Brain microvascular endothelial cell (primary cell): ENCODE measurements at regions not wholly inside any gene's neighbourhood (a gene's known extent, or its start where the extent isn't known, plus 50 kb on each side); places are given as distances from the start of the nearest gene placed in this dataset.
"Not testable (repeated sequence)": the region's sequence is repeated elsewhere in the genome, so short reads cannot be mapped to it uniquely, and the experiment has no call there.

ENCODE experiments used
- DNase-seq: peaks from one replicate; pipeline ENCODE4 v3.0.0-alpha.2; 2020
- H3K27ac ChIP-seq: fragments of 250-450 bp; sonication (Bioruptor Pico); 2 replicates; pipeline ENCODE4 v1.5.1; 2020; ENCODE audit warnings: mild to moderate bottlenecking, moderate library complexity
- H3K27me3 ChIP-seq: fragments of 250-450 bp; sonication (Bioruptor Pico); replicated peaks from 2 replicates; pipeline ENCODE4 v1.5.1; 2020; ENCODE audit warnings: mild to moderate bottlenecking
- H3K36me3 ChIP-seq: fragments of 250-450 bp; sonication (Bioruptor Pico); replicated peaks from 2 replicates; pipeline ENCODE4 v1.5.1; 2020; ENCODE audit warnings: mild to moderate bottlenecking
- H3K4me3 ChIP-seq: 2 replicates; pipeline ENCODE4 v1.5.1; 2011; ENCODE audit warnings: low read depth, mild to moderate bottlenecking, control low read depth, low read length, moderate library complexity
- in situ Hi-C: cut with HindIII; loops from 2 replicates; pipeline ENCODE4 v1.10.0; 2017; ENCODE audit warnings: low sequenced_read_pairs, low pct_ligation_motif_present
- TF ChIP-seq, protein P1 (sequence below): IDR thresholded peaks from 2 replicates; pipeline ENCODE4 v1.5.1; 2011; ENCODE audit warnings: low read depth, mild to moderate bottlenecking, moderate library complexity, low read length, control low read depth, inconsistent platforms; ENCODE audit errors: missing control alignments

DNA sequence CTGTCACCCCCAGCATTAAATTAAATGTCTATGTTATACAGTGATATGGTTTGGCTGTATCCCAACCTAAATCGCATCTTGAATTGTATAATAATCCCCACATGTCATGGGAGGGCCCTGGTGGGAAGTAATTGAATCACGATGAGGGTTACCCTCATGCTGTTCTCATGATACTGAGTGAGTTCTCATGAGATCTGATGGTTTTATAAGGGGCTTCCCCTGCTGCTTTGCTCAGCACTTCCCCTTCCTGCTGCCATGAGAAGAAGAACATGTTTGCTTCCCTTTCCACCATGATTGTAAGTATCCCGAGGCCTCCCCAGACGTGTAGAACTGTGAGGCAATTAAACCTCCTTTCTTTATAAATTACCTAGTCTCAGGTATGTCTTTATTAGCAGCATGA lies 445.7 kb downstream of the MRPL39 start:
- TF ChIP-seq, protein P1, sequence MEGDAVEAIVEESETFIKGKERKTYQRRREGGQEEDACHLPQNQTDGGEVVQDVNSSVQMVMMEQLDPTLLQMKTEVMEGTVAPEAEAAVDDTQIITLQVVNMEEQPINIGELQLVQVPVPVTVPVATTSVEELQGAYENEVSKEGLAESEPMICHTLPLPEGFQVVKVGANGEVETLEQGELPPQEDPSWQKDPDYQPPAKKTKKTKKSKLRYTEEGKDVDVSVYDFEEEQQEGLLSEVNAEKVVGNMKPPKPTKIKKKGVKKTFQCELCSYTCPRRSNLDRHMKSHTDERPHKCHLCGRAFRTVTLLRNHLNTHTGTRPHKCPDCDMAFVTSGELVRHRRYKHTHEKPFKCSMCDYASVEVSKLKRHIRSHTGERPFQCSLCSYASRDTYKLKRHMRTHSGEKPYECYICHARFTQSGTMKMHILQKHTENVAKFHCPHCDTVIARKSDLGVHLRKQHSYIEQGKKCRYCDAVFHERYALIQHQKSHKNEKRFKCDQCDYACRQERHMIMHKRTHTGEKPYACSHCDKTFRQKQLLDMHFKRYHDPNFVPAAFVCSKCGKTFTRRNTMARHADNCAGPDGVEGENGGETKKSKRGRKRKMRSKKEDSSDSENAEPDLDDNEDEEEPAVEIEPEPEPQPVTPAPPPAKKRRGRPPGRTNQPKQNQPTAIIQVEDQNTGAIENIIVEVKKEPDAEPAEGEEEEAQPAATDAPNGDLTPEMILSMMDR = no peak
- Histone ChIP-seq H3K27ac (no peak overlapping the region), H3K27me3 (no peaks in the 10 kb centered on the region), H3K4me3 (no peak overlapping the region), H3K36me3 (no peaks in the 10 kb centered on the region)
- DNase-seq = no peak
- in situ Hi-C loops = no loop called here

DNA sequence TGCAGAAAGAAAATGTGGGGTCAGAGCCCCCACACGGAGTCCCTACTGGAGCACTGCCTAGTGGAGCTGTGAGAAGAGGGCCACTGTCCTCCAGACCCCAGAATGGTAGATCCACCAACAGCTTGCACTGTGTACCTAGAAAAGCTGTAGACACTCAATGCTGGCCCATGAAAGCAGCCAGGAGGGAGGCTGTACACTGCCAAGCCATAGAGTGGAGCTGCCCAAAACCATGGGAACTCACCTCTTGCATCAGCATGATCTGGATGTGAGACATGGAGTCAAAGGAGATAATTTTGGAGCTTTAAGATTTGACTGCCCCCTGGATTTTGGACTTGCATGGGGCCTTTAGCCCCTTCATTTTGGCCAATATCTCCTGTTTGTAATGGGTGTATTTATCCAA lies 452.3 kb downstream of the MRPL39 start:
- H3K27me3 ChIP-seq, DNase-seq, H3K4me3 ChIP-seq, H3K36me3 ChIP-seq, in situ Hi-C loops, H3K27ac ChIP-seq: not testable (repeated sequence)

DNA sequence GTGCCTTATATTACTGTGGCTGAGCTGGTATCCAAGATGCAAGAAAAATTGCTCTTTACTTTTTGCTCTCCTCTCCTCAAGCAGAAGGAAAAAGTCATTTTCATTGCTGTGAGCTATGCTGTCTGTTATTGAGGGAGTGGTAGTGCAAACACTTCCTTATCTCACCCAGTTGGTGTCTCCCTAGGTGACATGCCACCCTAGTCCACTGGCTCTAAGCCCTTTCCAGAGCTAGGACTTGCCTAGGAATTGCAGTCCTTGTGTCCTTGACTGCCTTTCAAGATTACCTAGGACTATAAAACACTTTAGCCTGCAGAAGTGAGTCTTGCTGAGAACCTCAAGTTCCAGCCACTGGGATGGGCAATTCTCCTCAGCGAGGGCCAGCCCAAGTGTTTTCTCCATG lies 458.3 kb downstream of the MRPL39 start:
- H3K36me3 ChIP-seq = no peaks in the 10 kb centered on the region
- H3K27ac ChIP-seq = no peak overlapping the region
- no peak for DNase-seq
- no peak overlapping the region for H3K4me3 ChIP-seq
- H3K27me3 ChIP-seq = no peaks in the 10 kb centered on the region
- in situ Hi-C loops = no loop called here
- TF ChIP-seq, protein P1 = no peak

- in situ Hi-C loops = no loop called here
Observed at GRCh38 chr21:25139414-25139813, 467.9 kb downstream of the MRPL39 start.

GRCh38 chr21:25133939-25134338 lies 473.3 kb downstream of the MRPL39 start:
- H3K27ac ChIP-seq = no peak overlapping the region
- H3K4me3 ChIP-seq = no peak overlapping the region
- H3K27me3 ChIP-seq = no peaks in the 10 kb centered on the region
- DNase-seq = no peak
- TF ChIP-seq, protein P1 = no peak
- in situ Hi-C loops = no loop called here
- H3K36me3 ChIP-seq = no peaks in the 10 kb centered on the region

More at GRCh38 chr21:25139414-25139813, 467.9 kb downstream of the MRPL39 start:
- Histone ChIP-seq H3K27ac (no peak overlapping the region), H3K36me3 (no peaks in the 10 kb centered on the region), H3K4me3 (no peak overlapping the region), H3K27me3 (no peaks in the 10 kb centered on the region)
- TF ChIP-seq, protein P1 = no peak
- DNase-seq = no peak

- TF ChIP-seq, protein P1 = no peak
- Histone ChIP-seq H3K27me3 (no peaks in the 10 kb centered on the region), H3K36me3 (no peaks in the 10 kb centered on the region), H3K27ac (no peak overlapping the region), H3K4me3 (no peak overlapping the region)
- in situ Hi-C loops = no loop called here
- DNase-seq = no peak
Observed at GRCh38 chr21:25127811-25128210, 479.5 kb downstream of the MRPL39 start.
